WTC11 (cell line): ENCODE measurements at regions not wholly inside any gene's neighbourhood (a gene's known extent, or its start where the extent isn't known, plus 50 kb on each side); places are given as distances from the start of the nearest gene placed in this dataset.

Experiments
- ATF3 ChIP-seq: sonication (generic); formaldehyde crosslinking; conservative IDR thresholded peaks from 2 replicates; pipeline ENCODE4 v1.8.1; 2022; ENCODE audit warnings: mild to moderate bottlenecking, missing genetic modification reagents
- CDX4 ChIP-seq: fragments of 250-450 bp; sonication (Bioruptor Pico); IDR thresholded peaks from 2 replicates; pipeline ENCODE4 v1.9.0; 2021; ENCODE audit warnings: moderate library complexity, mild to moderate bottlenecking, inconsistent platforms, borderline replicate concordance
- ESRRA ChIP-seq: sonication (generic); formaldehyde crosslinking; IDR thresholded peaks from 2 replicates; pipeline ENCODE4 v1.8.1; 2022; ENCODE audit warnings: mild to moderate bottlenecking, missing genetic modification reagents, borderline replicate concordance
- IRF2 ChIP-seq: sonication (generic); formaldehyde crosslinking; IDR thresholded peaks from 2 replicates; pipeline ENCODE4 v1.8.0; 2022; ENCODE audit warnings: low read depth, missing genetic modification reagents, borderline replicate concordance
- NFYB ChIP-seq: sonication (generic); formaldehyde crosslinking; conservative IDR thresholded peaks from 2 replicates; pipeline ENCODE4 v1.8.0; 2022; ENCODE audit warnings: low read depth, missing genetic modification reagents
- SMAD4 ChIP-seq: sonication (generic); formaldehyde crosslinking; IDR thresholded peaks from 2 replicates; pipeline ENCODE4 v1.8.0; 2022; ENCODE audit warnings: mild to moderate bottlenecking, missing genetic modification reagents
- TCF7 ChIP-seq: sonication (generic); formaldehyde crosslinking; IDR thresholded peaks from 2 replicates; pipeline ENCODE4 v1.8.0; 2022; ENCODE audit warnings: mild to moderate bottlenecking, low read depth, missing genetic modification reagents, moderate library complexity
- USF1 ChIP-seq: sonication (generic); formaldehyde crosslinking; IDR thresholded peaks from 2 replicates; pipeline ENCODE4 v1.8.0; 2022; ENCODE audit warnings: mild to moderate bottlenecking, missing genetic modification reagents
- ZNF232 ChIP-seq: sonication (generic); formaldehyde crosslinking; IDR thresholded peaks from 2 replicates; pipeline ENCODE4 v1.8.0; 2022; ENCODE audit warnings: mild to moderate bottlenecking, missing genetic modification reagents
- ZNF532 ChIP-seq: fragments of 250-450 bp; sonication (Bioruptor Pico); IDR thresholded peaks from 2 replicates; pipeline ENCODE4 v1.9.0; 2021; ENCODE audit warnings: mild to moderate bottlenecking, borderline replicate concordance
- TF ChIP-seq, protein P1 (sequence below): fragments of 200-600 bp; IDR thresholded peaks from 2 replicates; pipeline ENCODE4 v1.8.0; 2022; ENCODE audit warnings: antibody characterized with exemption
- TF ChIP-seq, protein P2 (sequence below): sonication (generic); formaldehyde crosslinking; IDR thresholded peaks from 2 replicates; pipeline ENCODE4 v1.8.0; 2022; ENCODE audit warnings: mild to moderate bottlenecking, missing genetic modification reagents
- TF ChIP-seq, protein P3 (sequence below): sonication (generic); formaldehyde crosslinking; IDR thresholded peaks from 2 replicates; pipeline ENCODE4 v1.8.0; 2022; ENCODE audit warnings: missing genetic modification reagents

GRCh38 chr12:88398031-88398430 is 182.2 kb downstream of the KITLG start:
- no peak for TF ChIP-seq SMAD4 (CRISPR knock-in tag)
- no peak for TF ChIP-seq NFYB
- no peak for TF ChIP-seq TCF7 (CRISPR knock-in tag)
- TF ChIP-seq, protein P1, sequence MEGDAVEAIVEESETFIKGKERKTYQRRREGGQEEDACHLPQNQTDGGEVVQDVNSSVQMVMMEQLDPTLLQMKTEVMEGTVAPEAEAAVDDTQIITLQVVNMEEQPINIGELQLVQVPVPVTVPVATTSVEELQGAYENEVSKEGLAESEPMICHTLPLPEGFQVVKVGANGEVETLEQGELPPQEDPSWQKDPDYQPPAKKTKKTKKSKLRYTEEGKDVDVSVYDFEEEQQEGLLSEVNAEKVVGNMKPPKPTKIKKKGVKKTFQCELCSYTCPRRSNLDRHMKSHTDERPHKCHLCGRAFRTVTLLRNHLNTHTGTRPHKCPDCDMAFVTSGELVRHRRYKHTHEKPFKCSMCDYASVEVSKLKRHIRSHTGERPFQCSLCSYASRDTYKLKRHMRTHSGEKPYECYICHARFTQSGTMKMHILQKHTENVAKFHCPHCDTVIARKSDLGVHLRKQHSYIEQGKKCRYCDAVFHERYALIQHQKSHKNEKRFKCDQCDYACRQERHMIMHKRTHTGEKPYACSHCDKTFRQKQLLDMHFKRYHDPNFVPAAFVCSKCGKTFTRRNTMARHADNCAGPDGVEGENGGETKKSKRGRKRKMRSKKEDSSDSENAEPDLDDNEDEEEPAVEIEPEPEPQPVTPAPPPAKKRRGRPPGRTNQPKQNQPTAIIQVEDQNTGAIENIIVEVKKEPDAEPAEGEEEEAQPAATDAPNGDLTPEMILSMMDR = no peak
- no peak for TF ChIP-seq ESRRA
- TF ChIP-seq, protein P2, sequence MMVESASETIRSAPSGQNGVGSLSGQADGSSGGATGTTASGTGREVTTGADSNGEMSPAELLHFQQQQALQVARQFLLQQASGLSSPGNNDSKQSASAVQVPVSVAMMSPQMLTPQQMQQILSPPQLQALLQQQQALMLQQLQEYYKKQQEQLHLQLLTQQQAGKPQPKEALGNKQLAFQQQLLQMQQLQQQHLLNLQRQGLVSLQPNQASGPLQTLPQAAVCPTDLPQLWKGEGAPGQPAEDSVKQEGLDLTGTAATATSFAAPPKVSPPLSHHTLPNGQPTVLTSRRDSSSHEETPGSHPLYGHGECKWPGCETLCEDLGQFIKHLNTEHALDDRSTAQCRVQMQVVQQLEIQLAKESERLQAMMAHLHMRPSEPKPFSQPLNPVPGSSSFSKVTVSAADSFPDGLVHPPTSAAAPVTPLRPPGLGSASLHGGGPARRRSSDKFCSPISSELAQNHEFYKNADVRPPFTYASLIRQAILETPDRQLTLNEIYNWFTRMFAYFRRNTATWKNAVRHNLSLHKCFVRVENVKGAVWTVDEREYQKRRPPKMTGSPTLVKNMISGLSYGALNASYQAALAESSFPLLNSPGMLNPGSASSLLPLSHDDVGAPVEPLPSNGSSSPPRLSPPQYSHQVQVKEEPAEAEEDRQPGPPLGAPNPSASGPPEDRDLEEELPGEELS (CRISPR knock-in tag) = no peak
- TF ChIP-seq, protein P3, sequence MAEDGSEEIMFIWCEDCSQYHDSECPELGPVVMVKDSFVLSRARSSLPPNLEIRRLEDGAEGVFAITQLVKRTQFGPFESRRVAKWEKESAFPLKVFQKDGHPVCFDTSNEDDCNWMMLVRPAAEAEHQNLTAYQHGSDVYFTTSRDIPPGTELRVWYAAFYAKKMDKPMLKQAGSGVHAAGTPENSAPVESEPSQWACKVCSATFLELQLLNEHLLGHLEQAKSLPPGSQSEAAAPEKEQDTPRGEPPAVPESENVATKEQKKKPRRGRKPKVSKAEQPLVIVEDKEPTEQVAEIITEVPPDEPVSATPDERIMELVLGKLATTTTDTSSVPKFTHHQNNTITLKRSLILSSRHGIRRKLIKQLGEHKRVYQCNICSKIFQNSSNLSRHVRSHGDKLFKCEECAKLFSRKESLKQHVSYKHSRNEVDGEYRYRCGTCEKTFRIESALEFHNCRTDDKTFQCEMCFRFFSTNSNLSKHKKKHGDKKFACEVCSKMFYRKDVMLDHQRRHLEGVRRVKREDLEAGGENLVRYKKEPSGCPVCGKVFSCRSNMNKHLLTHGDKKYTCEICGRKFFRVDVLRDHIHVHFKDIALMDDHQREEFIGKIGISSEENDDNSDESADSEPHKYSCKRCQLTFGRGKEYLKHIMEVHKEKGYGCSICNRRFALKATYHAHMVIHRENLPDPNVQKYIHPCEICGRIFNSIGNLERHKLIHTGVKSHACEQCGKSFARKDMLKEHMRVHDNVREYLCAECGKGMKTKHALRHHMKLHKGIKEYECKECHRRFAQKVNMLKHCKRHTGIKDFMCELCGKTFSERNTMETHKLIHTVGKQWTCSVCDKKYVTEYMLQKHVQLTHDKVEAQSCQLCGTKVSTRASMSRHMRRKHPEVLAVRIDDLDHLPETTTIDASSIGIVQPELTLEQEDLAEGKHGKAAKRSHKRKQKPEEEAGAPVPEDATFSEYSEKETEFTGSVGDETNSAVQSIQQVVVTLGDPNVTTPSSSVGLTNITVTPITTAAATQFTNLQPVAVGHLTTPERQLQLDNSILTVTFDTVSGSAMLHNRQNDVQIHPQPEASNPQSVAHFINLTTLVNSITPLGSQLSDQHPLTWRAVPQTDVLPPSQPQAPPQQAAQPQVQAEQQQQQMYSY (CRISPR knock-in tag) = no peak
- no peak for TF ChIP-seq USF1 (CRISPR knock-in tag)
- no peak for TF ChIP-seq CDX4
- TF ChIP-seq IRF2 (CRISPR knock-in tag) = no peak
- no peak for TF ChIP-seq ZNF532
- no peak for TF ChIP-seq ATF3 (CRISPR knock-in tag)
- no peak for TF ChIP-seq ZNF232 (CRISPR knock-in tag)
